ENCODE measurements at regions not wholly inside any gene's neighbourhood (a gene's known extent, or its start where the extent isn't known, plus 50 kb on each side); places are given as distances from the start of the nearest gene placed in this dataset.

GRCh38 chr10:42988069-42988468 is 88.8 kb upstream of the RET start:
- POLR2A ChIA-PET: no interaction called here
- Histone ChIP-seq H3K4me3 (ENCODE audit: control extremely low read depth in 1 of 5, extremely low read depth in 1 of 5, insufficient read depth in 1 of 5, low read depth in 2 of 5, low read length in 4 of 5) (no peak overlapping the region), H3K4me1 (ENCODE audit: control insufficient read depth in 2 of 2, insufficient read depth in 2 of 2, low read length in 2 of 2) (no peaks in the 10 kb centered on the region), H3K4me2 (replicated peaks; ENCODE audit: low read depth, low read length, poor library complexity, severe bottlenecking) (no peak overlapping the region), H4K20me1 (ENCODE audit: control insufficient read depth, insufficient read depth, low read length, poor library complexity, severe bottlenecking) (no peaks in the 10 kb centered on the region), H3K9me3 (ENCODE audit: control extremely low read depth in 1 of 3, control insufficient read depth in 2 of 3, insufficient read depth in 1 of 3, low read length in 2 of 3) (peaks cover 0 to 6% (median 0%) of the 10 kb centered on the region in 3 donors), H2AFZ (ENCODE audit: insufficient read depth, low read depth, low read length, poor library complexity, severe bottlenecking) (no peak overlapping the region), H3K9ac (ENCODE audit: low read length) (no peak overlapping the region), H3K79me2 (ENCODE audit: control insufficient read depth, insufficient read depth, low read length) (no peaks in the 10 kb centered on the region), H3K27ac (ENCODE audit: low read length in 2 of 2) (no peak overlapping the region), H3K27me3 (replicated peaks in 1 of 4; ENCODE audit: control extremely low read depth in 1 of 4, control insufficient read depth in 3 of 4, insufficient read depth in 4 of 4, low read length in 3 of 4) (no peaks in the 10 kb centered on the region), H3K36me3 (replicated peaks in 1 of 2; ENCODE audit: control extremely low read depth in 1 of 2, control insufficient read depth in 1 of 2, extremely low read depth in 1 of 2, insufficient read depth in 2 of 2, low read length in 1 of 2) (no peaks in the 10 kb centered on the region)
- Mint-ChIP-seq H3K27ac (no peak overlapping the region), H3K4me3 (no peak overlapping the region), H3K9me3 (ENCODE audit: insufficient read depth) (no peaks in the 10 kb centered on the region), H3K27me3 (no peaks in the 10 kb centered on the region), H3K4me1 (no peaks in the 10 kb centered on the region)
- intact Hi-C loops (cut with micrococcal nuclease): no loop called here
- no peak for TF ChIP-seq CTCF (IDR thresholded peaks at IDR 0.05)
- no peak for TF ChIP-seq EZH2 (IDR thresholded peaks at IDR 0.05; ENCODE audit: borderline replicate concordance, insufficient read depth, low read depth, low read length, poor library complexity, severe bottlenecking)
- CTCF ChIA-PET: no interaction called here
- no peak for DNase-seq
- no peak for ATAC-seq (ENCODE audit: low read depth)
- 96% methylated on average over 2 of the region's 7 CpGs for WGBS (ENCODE audit: insufficient coverage)

DNA sequence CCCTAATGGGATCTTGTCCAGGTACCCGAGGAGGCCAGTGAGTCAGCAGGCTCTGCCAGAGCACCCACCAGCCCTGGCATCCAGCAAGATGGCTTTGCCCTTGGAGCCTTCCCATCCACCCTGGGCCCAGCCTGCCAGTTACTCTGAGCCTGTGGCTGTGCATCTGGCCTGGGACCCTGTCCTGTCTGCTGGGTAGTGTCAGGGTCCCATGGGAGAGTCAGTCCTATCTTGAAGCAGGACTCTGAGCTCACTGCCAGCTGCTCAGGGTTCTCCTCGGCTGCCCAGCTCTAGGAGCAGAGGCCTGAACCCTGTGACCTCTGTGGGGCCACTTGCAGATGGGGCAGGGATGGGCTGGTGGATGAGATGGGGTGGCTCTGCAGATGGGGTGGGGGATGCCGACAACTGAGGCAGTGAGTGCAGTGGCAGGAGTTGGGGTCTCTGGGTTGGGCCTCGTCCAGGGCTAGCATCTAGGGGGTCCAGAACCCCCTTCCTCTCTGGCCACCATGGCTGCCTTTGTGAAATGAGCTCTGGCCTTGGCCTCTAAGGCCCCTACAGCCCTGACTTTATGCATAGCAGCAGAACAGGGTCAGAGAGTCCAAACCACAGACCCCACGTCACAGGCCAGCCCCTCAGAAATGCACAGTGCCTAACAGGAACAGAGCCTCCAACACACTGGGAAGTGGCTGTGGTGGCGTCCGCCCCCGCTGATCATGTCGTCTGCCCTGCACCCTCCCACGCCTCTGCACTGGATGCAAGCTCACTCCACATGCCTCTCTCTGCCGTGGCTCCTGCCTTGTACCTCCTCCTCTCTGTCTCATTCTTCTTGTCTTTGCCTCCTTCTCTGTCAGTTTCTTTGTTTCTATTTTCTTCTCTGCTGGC is 88.1 kb upstream of the RET start:
- DNase-seq (no peak), ATAC-seq (ENCODE audit: low read depth) (no peak)
- ChIA-PET CTCF (no interaction called here), POLR2A (no interaction called here)
- Histone ChIP-seq H3K4me3 (ENCODE audit: control extremely low read depth in 1 of 5, extremely low read depth in 1 of 5, insufficient read depth in 1 of 5, low read depth in 2 of 5, low read length in 4 of 5) (no peak overlapping the region), H3K27ac (ENCODE audit: low read length in 2 of 2) (no peak overlapping the region), H3K4me1 (ENCODE audit: control insufficient read depth in 2 of 2, insufficient read depth in 2 of 2, low read length in 2 of 2) (no peaks in the 10 kb centered on the region), H3K79me2 (ENCODE audit: control insufficient read depth, insufficient read depth, low read length) (no peaks in the 10 kb centered on the region), H2AFZ (ENCODE audit: insufficient read depth, low read depth, low read length, poor library complexity, severe bottlenecking) (no peak overlapping the region), H3K4me2 (replicated peaks; ENCODE audit: low read depth, low read length, poor library complexity, severe bottlenecking) (no peak overlapping the region), H4K20me1 (ENCODE audit: control insufficient read depth, insufficient read depth, low read length, poor library complexity, severe bottlenecking) (no peaks in the 10 kb centered on the region), H3K9ac (ENCODE audit: low read length) (no peak overlapping the region), H3K36me3 (replicated peaks in 1 of 2; ENCODE audit: control extremely low read depth in 1 of 2, control insufficient read depth in 1 of 2, extremely low read depth in 1 of 2, insufficient read depth in 2 of 2, low read length in 1 of 2) (no peaks in the 10 kb centered on the region), H3K9me3 (ENCODE audit: control extremely low read depth in 1 of 3, control insufficient read depth in 2 of 3, insufficient read depth in 1 of 3, low read length in 2 of 3) (peaks cover 0 to 6% (median 0%) of the 10 kb centered on the region in 3 donors), H3K27me3 (replicated peaks in 1 of 4; ENCODE audit: control extremely low read depth in 1 of 4, control insufficient read depth in 3 of 4, insufficient read depth in 4 of 4, low read length in 3 of 4) (no peaks in the 10 kb centered on the region)
- no peaks in the 10 kb centered on the region for H3K9me3 Mint-ChIP-seq (ENCODE audit: insufficient read depth)
- no peak overlapping the region for H3K27ac Mint-ChIP-seq
- H3K27me3 Mint-ChIP-seq: no peaks in the 10 kb centered on the region
- TF ChIP-seq EZH2 (IDR thresholded peaks at IDR 0.05; ENCODE audit: borderline replicate concordance, insufficient read depth, low read depth, low read length, poor library complexity, severe bottlenecking) (no peak), CTCF (IDR thresholded peaks at IDR 0.05) (no peak)
- WGBS (ENCODE audit: insufficient coverage): 70% methylated on average over 10 of the region's 11 CpGs
- no peak overlapping the region for H3K4me3 Mint-ChIP-seq
- intact Hi-C loops (cut with micrococcal nuclease): no loop called here
- no peaks in the 10 kb centered on the region for H3K4me1 Mint-ChIP-seq
